CD4-positive, alpha-beta T cell treated with Interferon gamma for 1 hour (primary cell): ENCODE measurements at regions not wholly inside any gene's neighbourhood (a gene's known extent, or its start where the extent isn't known, plus 50 kb on each side); places are given as distances from the start of the nearest gene placed in this dataset.

Experiments
- DNase-seq: peaks from one replicate; pipeline ENCODE4 v3.0.0-alpha.2; 2020

DNA sequence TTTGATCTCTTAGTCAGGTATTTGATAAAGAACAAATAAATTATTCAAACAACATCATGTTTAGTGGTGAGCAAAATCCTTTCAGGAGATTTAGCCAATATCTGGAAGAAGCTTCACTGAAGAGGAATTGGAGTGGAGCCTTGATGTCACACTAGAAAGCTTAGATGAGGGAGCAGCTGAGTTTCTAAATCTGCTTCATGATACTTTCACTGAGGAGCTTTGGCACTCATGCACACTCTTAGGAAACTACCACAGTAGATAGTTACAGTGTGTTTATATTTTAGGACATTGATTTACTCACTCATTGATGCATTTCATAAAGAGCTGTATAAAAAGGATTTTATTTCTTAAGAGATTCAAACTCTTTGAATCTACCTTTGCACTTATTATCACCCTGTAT lies 366.2 kb upstream of the BTBD3 start:
- no peak for DNase-seq

DNA sequence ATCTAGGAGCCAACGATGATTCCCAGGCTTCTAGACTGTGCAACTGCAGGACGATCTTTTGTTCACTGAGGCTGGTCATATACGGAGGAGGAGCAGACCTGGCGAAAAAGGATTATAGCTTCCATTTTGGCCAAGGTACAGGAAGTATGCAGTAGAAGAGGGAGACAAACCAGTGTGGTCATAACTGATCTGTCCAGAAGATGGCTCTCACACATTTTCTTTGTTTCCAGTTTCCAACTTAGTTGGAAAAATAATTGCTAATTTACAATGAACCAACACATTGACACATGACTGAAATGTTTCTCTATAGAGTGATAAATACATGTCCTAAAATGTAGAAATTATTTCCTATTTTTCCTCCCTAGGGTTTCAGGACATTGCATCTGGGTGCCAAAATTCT lies 364.1 kb upstream of the BTBD3 start:
- no peak for DNase-seq

DNA sequence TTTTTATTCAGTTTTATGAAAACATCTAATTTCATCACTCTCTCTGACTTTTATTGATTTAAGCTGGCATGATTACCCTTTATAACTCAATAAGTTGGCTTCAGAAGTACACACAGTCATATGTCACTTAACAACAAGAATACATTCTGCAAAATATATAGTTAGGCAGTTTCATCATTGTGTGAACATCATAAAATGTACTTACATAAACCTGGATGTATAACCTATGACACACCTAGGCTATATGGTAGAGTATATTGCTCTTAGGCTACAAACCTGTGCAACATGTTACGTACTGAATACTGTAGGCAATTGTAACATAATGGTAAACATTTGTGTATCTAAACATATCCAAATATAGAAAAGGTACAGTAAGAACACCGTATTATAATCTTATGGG lies 362.2 kb upstream of the BTBD3 start:
- no peak for DNase-seq

DNA sequence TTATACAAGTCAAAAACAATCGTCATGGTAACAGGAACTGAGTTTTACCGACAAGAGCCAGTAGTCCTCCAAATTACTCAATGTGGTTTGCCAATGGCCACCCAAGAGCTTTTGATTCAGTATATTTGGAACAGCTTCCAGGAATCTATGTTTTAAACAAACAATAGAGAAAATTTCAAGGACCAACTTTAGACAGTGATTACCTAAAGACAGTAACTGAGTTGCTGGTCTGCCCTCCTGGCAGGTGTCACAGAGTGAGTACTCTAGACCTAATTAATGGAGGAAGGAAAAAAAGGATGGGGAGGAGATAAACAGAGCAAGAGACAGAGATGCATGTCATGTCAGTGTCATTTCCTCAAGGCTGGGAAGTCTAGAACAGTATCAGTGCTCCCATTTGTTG lies 361.3 kb upstream of the BTBD3 start:
- DNase-seq = no peak

DNA sequence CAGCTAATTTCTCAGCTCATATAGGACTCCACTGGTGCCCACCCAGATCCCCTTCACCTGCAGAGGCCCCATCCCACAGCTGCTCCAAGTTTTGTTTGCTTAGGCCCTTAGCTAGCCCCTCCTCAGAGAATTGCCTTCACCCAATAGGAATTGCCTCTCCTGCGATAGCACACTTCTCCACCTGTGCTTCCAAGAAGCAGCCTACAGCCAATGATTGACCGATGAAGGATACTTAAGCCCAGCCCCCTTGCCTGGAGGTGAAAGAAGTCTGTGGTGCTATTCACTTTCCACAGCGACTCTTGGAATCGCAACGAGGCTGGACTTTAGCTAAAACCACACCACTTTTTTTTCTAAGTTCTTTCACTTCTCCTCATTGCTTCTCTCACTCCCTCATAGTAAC lies 353.2 kb upstream of the BTBD3 start:
- DNase-seq = no peak

DNA sequence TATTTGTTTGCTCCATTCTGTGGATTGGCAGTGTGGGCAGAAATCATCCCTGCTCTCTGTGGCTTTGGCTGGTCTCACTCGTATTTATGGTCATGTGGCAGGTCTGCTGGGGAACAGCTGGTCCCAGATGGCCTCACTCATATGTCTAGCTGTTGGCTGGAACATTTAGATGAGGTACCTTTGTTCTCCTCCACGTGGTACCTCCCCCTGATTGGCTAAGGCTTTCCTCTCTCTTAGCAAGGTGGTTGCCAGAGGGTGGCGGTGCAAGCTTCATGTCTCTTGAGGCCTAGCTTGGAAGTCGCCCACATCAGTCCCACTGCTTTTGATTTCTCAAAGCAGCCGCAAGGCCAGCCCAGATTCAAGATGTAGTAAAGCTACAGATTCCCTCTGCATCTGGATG lies 348.5 kb upstream of the BTBD3 start:
- DNase-seq = no peak

DNA sequence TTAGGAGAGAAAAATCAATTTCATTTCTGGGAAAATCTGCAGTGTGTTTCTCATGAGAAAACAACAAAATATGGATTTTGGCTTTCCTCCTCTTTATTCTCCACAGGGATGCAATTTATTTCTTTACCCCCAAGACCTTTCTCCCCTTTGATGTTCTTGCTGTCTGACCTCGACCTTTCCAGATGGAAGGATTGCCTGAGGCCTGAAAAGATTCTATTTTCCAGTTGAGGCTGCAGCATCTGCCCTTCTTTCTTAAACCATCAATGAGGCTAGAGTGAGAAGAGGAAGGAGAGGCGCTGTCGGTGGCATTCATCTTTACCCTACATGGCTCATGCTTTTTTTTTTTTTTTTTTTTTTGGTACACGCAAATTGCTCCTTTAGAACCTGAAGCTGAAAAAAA lies 344.2 kb upstream of the BTBD3 start:
- no peak for DNase-seq

DNA sequence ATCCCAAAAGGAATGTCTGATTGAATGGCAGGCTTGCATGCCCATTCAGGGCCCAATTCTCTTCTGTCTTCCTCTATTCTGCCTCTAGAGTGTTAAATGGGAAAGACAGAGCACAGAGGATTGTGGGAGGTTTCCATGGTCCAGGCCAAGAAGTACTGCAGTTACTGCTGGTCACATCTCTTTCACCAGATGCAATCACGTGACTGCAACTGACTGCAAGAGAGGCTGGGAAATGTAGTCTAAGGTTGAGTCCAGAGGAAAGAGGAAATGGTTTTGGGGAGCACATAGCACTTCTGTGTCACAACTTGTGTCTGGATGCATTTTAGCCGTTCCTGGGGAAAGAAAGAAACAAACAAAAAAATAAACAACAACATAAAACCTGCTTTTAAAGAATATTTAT lies 336.4 kb upstream of the BTBD3 start:
- DNase-seq = no peak

DNA sequence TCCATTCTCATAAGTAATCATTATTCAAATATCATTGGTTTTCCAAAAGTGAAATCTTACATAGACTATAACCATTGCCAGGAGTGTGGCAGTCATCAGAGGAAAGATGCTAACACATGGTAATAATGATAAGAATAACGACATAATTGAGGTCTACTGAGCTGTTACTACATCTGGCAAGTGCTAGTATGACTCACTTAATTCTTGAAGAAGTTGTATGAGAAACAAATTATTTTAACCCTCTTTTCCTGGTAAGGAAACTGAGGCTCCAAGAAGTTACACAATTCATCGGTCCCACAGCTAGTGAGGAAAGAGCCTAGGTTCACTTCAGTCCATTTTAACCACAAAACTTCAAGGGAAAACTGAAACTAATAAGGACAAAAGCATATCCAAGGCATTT lies 335.6 kb upstream of the BTBD3 start:
- DNase-seq = no peak

DNA sequence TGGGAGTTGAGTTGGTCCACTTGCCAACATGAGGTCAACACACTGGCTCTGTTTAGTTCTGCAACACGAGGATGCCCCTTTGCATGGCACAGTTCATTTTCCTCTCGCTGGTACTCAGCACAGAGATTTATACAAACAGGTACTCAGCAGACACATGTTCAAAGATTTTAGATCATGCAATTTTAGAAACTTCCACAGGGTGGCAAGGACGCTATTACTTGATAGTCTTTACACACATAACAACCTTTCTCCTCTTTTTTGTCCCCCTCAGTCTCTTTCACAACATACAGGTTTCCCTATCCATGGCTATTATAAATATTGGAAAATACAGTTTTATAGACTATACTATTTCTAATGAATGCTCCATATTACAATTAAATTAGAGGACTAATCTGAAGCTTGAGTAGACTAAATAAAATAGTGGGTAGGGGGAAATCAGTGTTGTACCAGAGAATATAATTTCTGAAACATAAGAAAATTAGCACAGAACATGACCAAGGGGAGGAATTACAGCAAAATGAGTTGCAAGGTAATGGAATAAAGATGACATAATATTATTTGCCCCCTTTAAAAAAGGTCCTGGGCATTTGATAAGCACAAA lies 331.8 kb upstream of the BTBD3 start:
- DNase-seq = no peak

DNA sequence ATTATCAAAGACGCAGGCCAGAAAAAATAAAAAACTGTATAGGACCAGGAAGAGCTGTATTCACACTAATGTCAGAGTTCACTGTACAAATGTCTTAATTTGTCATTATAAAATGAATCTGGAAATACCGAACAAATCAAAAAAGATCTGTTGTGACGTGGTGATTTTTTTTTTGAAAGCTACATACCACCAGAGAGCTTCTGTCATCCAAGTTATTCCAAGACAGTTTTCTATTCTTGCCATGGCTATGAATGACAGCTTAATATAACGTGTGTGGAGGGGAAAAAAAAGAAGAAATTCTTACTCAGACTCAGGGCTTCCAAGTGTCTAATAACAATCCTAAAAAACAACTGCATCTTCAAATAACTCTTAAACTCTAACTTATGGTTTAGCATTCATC lies 328.8 kb upstream of the BTBD3 start:
- no peak for DNase-seq

DNA sequence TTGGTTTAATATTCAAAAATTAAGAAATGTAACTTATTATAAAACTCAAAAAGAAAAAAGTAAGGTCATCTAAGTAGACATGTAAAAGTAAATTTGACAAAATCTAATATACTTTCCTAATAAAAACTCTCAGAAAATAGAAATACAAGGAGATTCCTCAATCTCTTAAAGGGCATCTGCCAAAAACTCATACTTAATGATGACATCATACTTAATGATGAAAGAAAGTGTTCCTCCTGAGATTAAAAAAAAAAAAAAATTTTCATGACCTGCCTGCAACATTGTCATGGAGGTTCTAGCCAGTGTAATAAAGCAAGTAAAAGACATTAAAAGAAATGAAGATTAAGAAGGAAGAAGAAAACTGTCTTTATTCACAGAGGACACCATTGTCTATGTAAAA lies 325.7 kb upstream of the BTBD3 start:
- DNase-seq = no peak

DNA sequence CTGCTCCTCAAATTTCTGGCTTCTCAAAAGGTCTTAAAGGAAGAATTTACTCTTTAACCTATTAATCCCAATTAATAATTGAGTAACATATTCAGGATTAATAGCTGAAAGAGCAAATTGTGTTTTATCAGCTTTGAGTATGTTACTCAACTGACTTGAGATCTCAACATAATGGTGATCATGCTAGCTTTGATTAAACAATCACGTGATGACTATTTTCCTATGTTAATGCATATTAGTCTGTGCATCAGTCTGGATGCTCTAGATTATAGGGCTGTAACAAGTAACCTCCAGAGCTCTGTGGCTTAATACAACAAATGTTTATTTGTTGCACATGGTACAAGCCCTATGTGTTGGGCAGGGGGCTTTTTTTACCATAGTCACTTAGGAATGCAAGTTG lies 313.4 kb upstream of the BTBD3 start:
- no peak for DNase-seq

DNA sequence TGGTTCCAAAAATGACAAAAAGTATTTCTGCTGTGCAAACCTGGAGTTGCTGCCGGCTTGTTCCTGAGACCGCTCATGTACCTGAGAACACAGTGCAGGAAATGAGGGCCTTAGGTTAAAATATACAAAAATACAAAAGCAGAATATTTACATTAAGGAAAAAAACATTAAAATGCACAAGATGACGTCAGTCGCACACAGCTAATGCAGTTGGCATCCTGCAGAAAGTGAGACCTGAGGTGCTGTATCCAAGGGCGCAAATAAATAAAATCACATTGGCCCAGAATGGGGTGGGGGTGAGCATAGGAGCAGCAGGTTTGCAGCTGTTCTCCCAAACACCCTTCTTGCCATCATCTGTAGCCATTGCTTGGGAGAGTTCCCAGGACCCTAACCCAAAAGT lies 310.6 kb upstream of the BTBD3 start:
- no peak for DNase-seq

DNA sequence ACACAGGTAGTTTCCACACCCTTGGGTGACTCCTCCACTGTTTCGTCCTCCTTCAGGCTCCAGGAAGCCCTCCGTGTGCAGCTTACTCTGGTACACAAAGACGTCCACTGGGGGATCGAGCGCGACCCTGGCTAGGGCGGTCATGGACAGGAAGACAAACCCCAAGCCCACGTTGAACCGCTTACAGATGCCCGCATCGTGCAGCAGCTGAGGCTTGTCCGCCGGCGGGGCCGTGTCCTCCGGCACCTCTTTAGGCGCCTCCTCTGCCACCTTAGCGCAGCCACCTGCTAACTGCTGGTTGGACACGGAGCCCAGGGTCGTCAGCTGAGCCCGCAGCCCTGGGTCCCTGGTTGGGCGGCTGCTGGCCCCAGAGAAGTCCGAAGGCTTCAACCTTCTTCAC lies 309.0 kb upstream of the BTBD3 start:
- DNase-seq = no peak

DNA sequence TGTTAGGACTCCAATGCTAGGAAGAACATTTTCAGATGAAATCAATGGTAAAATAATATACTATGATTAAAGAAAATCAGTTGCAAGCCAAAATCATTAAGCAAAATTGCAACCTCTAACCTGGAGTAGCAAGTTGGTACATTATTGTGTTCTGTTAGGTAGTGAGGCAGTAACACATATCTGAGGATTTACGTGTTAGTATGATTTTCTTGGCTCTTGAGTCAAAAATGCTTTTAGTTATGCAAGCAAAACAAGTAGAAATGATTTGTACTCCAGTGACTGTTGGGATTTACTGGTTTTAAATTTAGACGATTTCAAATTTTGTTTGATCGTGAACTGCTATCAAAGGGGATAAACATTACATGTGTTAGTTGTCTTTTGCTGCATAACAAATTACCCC lies 293.0 kb upstream of the BTBD3 start:
- no peak for DNase-seq

DNA sequence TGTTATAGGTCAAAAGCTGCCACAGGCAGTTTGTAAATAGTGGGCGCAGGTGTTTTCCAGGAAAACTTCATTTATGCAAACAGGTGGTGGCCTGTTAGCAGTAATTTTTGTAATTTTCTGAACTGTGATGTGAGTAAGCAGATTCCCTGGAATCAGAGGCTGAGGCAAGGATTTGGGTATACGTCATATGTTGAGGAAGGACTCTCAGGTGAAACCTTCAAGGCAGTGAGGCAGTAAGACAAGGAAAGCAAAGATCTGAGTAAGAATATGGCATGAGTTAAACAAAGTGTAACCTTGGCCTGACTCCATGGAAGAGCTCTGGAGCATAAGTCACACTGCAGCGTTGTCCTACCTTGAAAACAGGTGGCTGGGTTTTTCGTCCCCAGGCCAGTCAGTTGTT lies 291.1 kb upstream of the BTBD3 start:
- DNase-seq = no peak

DNA sequence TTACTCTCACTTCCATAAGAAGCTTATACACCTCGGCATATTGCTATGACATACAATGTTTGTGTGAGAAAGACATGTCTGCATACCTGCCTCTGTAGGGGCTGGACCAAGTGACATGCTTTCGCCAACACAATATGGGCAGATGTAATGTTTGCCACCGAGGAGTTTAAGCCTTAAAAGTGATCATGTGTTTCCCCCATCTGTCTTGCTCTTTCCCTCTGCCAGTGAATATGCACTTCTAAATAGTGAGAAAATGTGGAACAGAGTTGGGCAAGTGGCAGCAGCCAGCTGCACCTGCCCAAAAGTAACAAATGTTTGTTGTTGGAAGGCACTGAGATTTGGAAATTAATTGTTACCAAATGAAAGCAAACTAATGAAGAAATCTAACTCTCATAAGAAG lies 274.8 kb upstream of the BTBD3 start:
- DNase-seq = no peak

DNA sequence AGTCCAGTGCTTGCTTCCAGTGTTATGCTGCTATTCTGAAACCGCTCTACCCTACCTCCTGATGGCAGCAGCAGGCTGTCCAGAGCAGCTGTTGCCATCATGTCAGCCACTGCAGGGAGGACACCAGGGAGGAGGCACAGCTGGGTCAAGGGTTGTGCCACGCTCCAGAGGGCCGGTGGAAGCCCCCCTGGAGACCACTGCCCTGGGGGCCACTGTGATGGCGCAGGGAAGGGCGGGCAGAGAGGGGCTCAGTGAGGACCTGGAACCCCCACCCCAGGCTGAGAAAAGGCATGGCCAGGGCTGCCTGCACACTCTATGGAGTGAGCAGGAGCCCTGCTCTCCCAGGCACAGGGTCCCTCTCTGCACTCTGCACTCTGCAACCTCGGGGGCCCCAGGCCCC lies 271.3 kb upstream of the BTBD3 start:
- DNase-seq = no peak

DNA sequence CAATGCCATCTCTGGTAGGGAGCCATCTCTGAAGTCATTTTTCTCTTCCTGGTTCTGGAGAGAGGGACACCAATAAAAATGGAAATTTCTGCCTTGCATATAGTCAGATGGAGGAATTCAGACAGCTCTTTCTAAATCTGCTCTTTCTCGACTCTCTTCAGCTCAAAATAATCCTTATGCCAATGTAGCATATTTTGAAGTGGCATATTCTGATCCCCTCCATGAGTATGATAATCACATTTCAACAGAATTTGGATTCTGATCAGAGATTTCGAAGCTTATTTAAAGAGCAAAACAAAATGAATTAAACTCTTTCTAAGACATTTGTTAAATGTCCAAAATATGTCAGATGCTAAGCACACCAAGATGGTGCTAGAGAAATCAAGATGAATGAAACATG lies 267.1 kb upstream of the BTBD3 start:
- DNase-seq = no peak

DNA sequence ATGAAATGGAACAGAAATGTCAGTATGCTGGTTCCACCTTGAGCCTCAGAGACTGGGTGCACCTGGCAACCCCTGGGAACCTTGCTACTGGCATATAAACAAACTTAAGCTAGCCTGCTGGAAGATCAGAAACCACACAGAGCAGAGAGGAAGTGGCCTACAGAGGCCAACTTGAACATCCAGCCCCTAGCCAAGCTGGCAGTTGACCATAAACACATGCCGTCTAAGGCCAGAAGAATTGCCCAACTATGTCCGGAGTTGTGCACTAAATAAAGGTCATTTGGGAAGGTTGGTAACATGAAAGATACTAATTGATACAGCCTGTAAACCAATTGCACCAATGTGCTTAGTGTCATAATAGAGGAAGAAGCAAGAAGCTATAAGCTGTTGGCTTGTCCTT lies 266.6 kb upstream of the BTBD3 start:
- DNase-seq = no peak

DNA sequence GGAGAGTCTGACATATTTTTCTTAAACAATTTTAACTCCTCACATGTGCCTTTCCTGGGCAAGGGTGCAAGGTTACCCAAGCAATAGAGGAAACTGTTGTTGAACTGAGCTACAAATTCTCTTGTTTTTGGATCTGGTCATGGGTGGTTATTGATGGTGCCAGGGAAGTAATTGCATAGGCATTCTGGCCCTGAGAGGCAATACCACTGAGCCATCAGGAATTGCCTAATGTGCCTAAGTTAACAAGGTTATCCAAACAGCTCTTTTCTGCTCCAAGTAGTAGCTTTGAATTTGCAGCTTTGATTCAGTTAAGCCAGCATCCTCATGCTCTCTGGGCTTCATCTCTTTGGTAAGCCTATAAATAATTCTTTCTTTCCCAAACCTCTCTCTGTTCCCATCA lies 266.0 kb upstream of the BTBD3 start:
- no peak for DNase-seq

DNA sequence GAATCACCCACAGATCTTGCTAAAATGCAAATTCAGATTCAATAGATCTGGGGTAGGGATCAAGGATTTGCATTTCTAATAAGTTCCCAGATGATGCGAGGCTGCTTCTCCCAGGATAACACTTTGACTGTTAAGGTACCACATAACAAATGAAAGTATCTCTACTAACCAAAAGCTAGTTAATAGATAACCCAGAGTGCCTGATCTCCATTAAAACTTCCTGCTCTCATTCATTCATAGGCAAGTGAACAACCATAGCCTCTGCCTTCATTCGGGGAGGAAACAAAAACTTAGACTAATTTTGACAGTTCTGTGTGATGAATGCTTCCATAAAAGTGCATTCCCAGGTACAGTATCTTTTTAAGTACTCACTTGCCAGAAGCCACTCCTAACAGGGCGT lies 265.6 kb upstream of the BTBD3 start:
- DNase-seq = no peak

DNA sequence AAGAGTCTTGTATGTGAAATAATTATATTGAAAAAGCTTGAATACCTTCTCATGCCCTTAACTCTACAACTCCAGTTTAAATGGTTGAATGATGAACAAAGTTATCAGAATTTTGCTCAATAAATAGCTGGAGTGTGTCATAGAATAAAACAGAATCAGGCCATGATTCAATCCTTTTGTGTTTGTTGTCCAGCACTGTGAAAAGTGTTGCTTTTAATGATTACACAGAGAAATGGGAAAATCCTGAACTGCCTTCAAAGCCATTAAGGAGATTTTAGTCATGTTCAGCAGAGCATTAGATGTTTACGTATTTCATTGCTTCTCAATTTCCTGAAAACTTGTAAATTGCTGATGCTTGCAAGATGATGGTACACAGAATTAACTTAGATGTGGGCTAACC lies 262.9 kb upstream of the BTBD3 start:
- DNase-seq = no peak

DNA sequence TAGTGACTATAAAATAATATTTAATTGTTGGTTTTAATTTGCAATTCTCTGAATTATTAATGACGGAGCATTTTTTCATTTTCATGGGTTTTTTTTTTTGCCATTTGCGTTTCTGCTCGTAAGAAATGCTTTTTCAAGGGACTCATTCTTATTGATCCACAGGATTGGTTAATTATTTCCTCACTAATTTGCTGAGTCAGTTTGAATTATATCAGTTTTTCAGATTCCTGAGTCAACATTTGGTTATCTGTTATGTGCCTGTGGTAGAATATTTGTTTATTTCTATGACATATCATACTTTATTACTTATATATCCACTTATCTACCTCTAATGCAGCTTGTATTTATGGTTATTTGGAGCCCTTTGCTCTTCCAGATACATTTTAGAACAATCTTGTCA lies 257.0 kb upstream of the BTBD3 start:
- no peak for DNase-seq

DNA sequence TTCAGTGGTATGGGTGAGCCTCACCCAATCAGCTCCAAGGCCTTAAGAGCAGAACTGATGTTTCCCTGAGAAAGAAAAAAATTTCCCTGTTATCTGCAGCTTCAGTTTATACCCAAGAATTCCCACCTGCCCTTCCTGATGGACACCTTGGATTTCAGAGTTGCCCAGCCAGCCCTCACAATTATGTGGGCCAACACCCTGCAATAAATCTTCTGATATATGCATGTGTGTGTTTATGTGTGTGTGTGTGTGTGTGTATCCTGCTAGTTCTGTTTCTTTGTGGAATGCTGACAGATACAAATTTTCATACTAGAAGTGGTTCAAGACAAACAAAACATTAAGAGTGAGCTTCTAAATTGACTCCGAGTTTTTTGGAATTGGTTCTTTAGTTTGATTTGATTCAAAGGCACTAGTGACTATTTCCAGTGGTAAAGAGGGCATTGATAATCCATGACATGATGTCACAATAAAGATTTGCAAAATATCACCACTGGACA lies 246.6 kb upstream of the BTBD3 start:
- no peak for DNase-seq
